ENCODE measurements at regions not wholly inside any gene's neighbourhood (a gene's known extent, or its start where the extent isn't known, plus 50 kb on each side); places are given as distances from the start of the nearest gene placed in this dataset.

- no peak overlapping the region for H3K4me3 ChIP-seq (ENCODE audit: low read depth, low read length)
- no peak overlapping the region for H3K9ac ChIP-seq (ENCODE audit: low read depth, low read length)
- H3K27ac ChIP-seq (ENCODE audit: low read depth, low read length), result no peak overlapping the region
- no peaks in the 10 kb centered on the region for H3K36me3 ChIP-seq (ENCODE audit: control insufficient read depth, insufficient read depth, low read length)
- H3K9me3 ChIP-seq (ENCODE audit: control insufficient read depth, insufficient read depth, low read length), result 0 out of 2 replicates have a peak, but pooled peaks cover 3% of the 10 kb centered on the region
- no peaks in the 10 kb centered on the region for H3K4me1 ChIP-seq (ENCODE audit: control insufficient read depth, insufficient read depth, low read length)
- no peaks in the 10 kb centered on the region for H3K27me3 ChIP-seq (ENCODE audit: control insufficient read depth, insufficient read depth, low read length)
These were observed 208.7 kb downstream of the KCNE4 start for GRCh38 chr2:223260681-223261080.

DNA sequence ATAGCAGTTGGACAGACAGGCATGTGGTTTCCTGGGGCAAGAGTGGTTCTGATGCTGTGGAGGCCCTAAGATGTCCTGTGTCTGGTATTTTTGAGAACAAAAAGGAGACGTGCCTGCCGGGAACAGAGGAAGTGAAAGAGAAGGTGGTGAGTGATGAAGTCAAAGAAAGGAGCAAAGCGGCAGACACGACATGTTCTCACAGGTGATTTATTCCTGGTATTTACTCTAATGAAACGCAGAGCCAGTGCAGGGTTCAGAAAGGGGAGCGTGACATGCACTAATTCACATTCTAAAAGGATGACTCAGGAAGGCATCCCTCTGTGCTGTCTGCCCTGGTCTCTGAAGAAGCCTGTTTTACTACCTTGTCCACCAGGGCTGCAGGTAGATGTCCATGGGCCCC is 211.0 kb downstream of the KCNE4 start:
- H3K27me3 ChIP-seq (ENCODE audit: control insufficient read depth, insufficient read depth, low read length), result no peaks in the 10 kb centered on the region
- H3K4me3 ChIP-seq (ENCODE audit: low read depth, low read length), result no peak overlapping the region
- no peak overlapping the region for H3K9ac ChIP-seq (ENCODE audit: low read depth, low read length)
- no peaks in the 10 kb centered on the region for H3K36me3 ChIP-seq (ENCODE audit: control insufficient read depth, insufficient read depth, low read length)
- no peaks in the 10 kb centered on the region for H3K4me1 ChIP-seq (ENCODE audit: control insufficient read depth, insufficient read depth, low read length)
- no peak overlapping the region for H3K27ac ChIP-seq (ENCODE audit: low read depth, low read length)
- H3K9me3 ChIP-seq (ENCODE audit: control insufficient read depth, insufficient read depth, low read length), result no peaks in the 10 kb centered on the region

- H3K27me3 ChIP-seq (ENCODE audit: control insufficient read depth, insufficient read depth, low read length), result no peaks in the 10 kb centered on the region
- no peak overlapping the region for H3K9ac ChIP-seq (ENCODE audit: low read depth, low read length)
- H3K27ac ChIP-seq (ENCODE audit: low read depth, low read length), result no peak overlapping the region
- H3K9me3 ChIP-seq (ENCODE audit: control insufficient read depth, insufficient read depth, low read length), result no peaks in the 10 kb centered on the region
- no peaks in the 10 kb centered on the region for H3K36me3 ChIP-seq (ENCODE audit: control insufficient read depth, insufficient read depth, low read length)
- no peaks in the 10 kb centered on the region for H3K4me1 ChIP-seq (ENCODE audit: control insufficient read depth, insufficient read depth, low read length)
- H3K4me3 ChIP-seq (ENCODE audit: low read depth, low read length), result no peak overlapping the region
These were observed 212.7 kb downstream of the KCNE4 start for GRCh38 chr2:223264541-223265193.

DNA sequence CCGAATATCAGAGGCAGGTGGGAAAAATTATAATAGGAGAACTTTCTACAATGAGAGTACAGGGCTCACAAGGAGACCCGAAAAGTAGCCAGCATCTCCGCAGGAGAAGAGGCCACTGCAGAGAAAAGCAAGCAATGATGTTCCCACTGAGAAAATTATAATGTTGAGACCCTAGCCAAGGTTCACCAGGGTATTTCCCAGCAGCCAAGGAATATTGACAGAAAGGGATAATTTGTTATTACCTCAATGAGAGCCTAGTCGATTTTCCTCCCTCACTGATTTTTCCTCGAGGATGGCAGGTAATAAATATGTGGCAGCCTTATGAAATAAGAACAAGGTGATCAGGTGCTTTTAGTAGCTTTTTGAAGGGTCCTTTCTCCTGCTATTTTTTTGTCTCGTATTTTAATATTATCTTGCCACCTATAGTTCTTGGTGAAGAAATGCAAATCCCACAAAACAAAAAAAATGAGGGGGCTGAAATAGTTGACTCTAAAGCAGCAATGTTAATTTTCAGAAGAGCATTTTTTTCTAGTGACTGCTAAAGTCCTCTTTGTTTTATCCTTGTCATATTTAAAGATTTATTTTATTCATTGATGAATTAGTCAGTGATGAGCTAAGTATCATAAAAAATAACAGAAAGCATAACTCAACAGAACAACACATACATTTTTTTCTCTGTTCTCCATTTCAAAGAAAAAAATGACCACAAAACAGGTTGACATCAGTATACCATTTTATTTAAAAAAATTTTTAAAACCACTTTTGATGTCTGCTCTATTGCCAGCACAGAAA is 215.4 kb downstream of the KCNE4 start:
- no peaks in the 10 kb centered on the region for H3K27me3 ChIP-seq (ENCODE audit: control insufficient read depth, insufficient read depth, low read length)
- no peak overlapping the region for H3K9ac ChIP-seq (ENCODE audit: low read depth, low read length)
- H3K36me3 ChIP-seq (ENCODE audit: control insufficient read depth, insufficient read depth, low read length), result no peaks in the 10 kb centered on the region
- no peaks in the 10 kb centered on the region for H3K4me1 ChIP-seq (ENCODE audit: control insufficient read depth, insufficient read depth, low read length)
- no peak overlapping the region for H3K4me3 ChIP-seq (ENCODE audit: low read depth, low read length)
- H3K9me3 ChIP-seq (ENCODE audit: control insufficient read depth, insufficient read depth, low read length), result no peaks in the 10 kb centered on the region
- no peak overlapping the region for H3K27ac ChIP-seq (ENCODE audit: low read depth, low read length)

GRCh38 chr2:223269386-223269785 is 217.4 kb downstream of the KCNE4 start:
- H3K27ac ChIP-seq (ENCODE audit: low read depth, low read length), result no peak overlapping the region
- H3K4me1 ChIP-seq (ENCODE audit: control insufficient read depth, insufficient read depth, low read length), result no peaks in the 10 kb centered on the region
- H3K36me3 ChIP-seq (ENCODE audit: control insufficient read depth, insufficient read depth, low read length), result no peaks in the 10 kb centered on the region
- H3K4me3 ChIP-seq (ENCODE audit: low read depth, low read length), result no peak overlapping the region
- H3K9ac ChIP-seq (ENCODE audit: low read depth, low read length), result no peak overlapping the region
- no peaks in the 10 kb centered on the region for H3K9me3 ChIP-seq (ENCODE audit: control insufficient read depth, insufficient read depth, low read length)
- H3K27me3 ChIP-seq (ENCODE audit: control insufficient read depth, insufficient read depth, low read length), result no peaks in the 10 kb centered on the region

DNA sequence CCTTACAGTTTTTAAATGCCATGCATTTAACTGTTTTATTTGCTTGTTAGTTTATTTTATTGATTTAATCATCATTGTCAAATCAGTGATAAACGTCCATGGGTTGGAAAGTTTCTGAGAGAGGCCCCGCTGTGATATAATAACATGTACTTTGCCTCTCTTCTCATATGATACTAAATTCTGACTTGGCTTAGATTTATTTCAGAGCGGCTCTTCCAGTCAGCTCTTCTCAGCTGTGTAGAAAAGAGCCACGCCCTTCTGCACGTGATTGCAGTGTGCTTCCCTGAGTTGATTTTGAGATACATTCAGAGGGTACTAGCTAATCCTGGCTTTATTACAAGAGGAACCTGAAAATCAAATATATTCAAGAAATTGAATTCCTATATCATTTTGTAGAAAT is 218.6 kb downstream of the KCNE4 start:
- Histone ChIP-seq H3K27me3 (ENCODE audit: control insufficient read depth, insufficient read depth, low read length) (no peaks in the 10 kb centered on the region), H3K27ac (ENCODE audit: low read depth, low read length) (no peak overlapping the region), H3K4me3 (ENCODE audit: low read depth, low read length) (no peak overlapping the region), H3K9me3 (ENCODE audit: control insufficient read depth, insufficient read depth, low read length) (no peaks in the 10 kb centered on the region), H3K4me1 (ENCODE audit: control insufficient read depth, insufficient read depth, low read length) (no peaks in the 10 kb centered on the region), H3K9ac (ENCODE audit: low read depth, low read length) (no peak overlapping the region), H3K36me3 (ENCODE audit: control insufficient read depth, insufficient read depth, low read length) (no peaks in the 10 kb centered on the region)

DNA sequence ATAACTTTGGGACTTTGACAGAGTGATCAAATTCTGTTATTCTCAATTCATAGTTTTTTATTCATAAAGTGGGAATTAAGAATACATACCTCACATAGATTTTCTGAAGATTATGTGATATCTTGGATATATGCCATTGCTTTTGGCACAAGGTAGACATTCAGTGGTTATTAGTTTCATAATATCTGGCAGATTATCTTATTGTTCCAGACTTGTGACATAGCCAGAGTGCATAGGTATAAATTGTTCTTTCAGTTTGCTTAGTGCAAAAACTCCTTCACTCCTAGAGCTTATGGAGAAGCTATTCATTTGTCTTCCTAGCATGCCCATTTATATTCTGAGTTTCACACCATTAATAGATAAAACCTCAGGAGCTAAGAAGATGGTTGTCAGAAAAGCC is 222.0 kb downstream of the KCNE4 start:
- Histone ChIP-seq H3K4me1 (ENCODE audit: control insufficient read depth, insufficient read depth, low read length) (no peaks in the 10 kb centered on the region), H3K9ac (ENCODE audit: low read depth, low read length) (no peak overlapping the region), H3K27me3 (ENCODE audit: control insufficient read depth, insufficient read depth, low read length) (no peaks in the 10 kb centered on the region), H3K27ac (ENCODE audit: low read depth, low read length) (no peak overlapping the region), H3K4me3 (ENCODE audit: low read depth, low read length) (no peak overlapping the region), H3K9me3 (ENCODE audit: control insufficient read depth, insufficient read depth, low read length) (no peaks in the 10 kb centered on the region), H3K36me3 (ENCODE audit: control insufficient read depth, insufficient read depth, low read length) (no peaks in the 10 kb centered on the region)

DNA sequence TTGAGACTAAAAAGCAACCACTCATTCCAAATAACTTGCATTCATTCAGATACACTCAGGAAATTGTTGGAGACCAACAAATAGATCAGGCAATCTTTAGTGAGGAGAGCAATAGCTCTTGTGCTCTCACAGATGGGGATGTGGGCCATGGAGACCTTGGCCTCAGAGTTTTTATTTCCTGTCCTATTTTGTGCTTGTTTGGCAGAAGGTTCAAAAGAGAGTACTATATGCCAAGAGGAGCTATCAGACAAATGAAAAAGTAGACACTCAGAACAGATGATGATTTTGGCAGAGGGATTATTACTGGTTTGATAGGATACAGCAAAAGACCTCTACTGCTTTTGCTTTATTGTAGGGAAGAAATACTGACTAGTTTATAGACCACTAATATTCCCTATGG is 230.2 kb downstream of the KCNE4 start:
- H3K27ac ChIP-seq (ENCODE audit: low read depth, low read length), result no peak overlapping the region
- no peak overlapping the region for H3K4me3 ChIP-seq (ENCODE audit: low read depth, low read length)
- no peaks in the 10 kb centered on the region; the same call in 1 of the 2 replicates for H3K9me3 ChIP-seq (ENCODE audit: control insufficient read depth, insufficient read depth, low read length)
- H3K4me1 ChIP-seq (ENCODE audit: control insufficient read depth, insufficient read depth, low read length), result no peaks in the 10 kb centered on the region
- H3K9ac ChIP-seq (ENCODE audit: low read depth, low read length), result no peak overlapping the region
- no peaks in the 10 kb centered on the region for H3K27me3 ChIP-seq (ENCODE audit: control insufficient read depth, insufficient read depth, low read length)
- H3K36me3 ChIP-seq (ENCODE audit: control insufficient read depth, insufficient read depth, low read length), result no peaks in the 10 kb centered on the region

GRCh38 chr2:223283329-223283728 is 231.3 kb downstream of the KCNE4 start:
- Histone ChIP-seq H3K27me3 (ENCODE audit: control insufficient read depth, insufficient read depth, low read length) (no peaks in the 10 kb centered on the region), H3K4me3 (ENCODE audit: low read depth, low read length) (no peak overlapping the region), H3K36me3 (ENCODE audit: control insufficient read depth, insufficient read depth, low read length) (no peaks in the 10 kb centered on the region), H3K9me3 (ENCODE audit: control insufficient read depth, insufficient read depth, low read length) (no peaks in the 10 kb centered on the region; the same call in 1 of the 2 replicates), H3K27ac (ENCODE audit: low read depth, low read length) (no peak overlapping the region), H3K4me1 (ENCODE audit: control insufficient read depth, insufficient read depth, low read length) (no peaks in the 10 kb centered on the region), H3K9ac (ENCODE audit: low read depth, low read length) (no peak overlapping the region)

DNA sequence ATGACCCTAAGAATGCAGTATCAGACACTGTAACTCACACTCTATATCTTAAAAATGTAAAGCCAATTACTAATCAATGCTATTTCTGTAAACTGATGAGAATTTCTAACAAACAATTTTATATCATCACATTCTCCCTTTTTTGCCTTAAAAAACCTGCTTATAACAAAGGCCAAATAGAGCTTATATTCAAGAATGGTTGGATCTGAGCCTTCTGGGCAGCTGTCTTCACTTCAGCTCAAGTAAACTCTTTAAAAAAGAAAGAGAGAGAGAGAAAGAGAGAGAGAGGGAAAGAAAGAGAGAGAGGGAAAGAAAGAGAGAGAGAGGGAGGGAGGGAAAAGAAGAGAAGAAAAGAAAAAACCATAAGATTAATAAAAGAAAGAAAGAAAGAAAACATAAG is 231.8 kb downstream of the KCNE4 start:
- Histone ChIP-seq H3K36me3 (ENCODE audit: control insufficient read depth, insufficient read depth, low read length) (no peaks in the 10 kb centered on the region), H3K27me3 (ENCODE audit: control insufficient read depth, insufficient read depth, low read length) (no peaks in the 10 kb centered on the region), H3K4me1 (ENCODE audit: control insufficient read depth, insufficient read depth, low read length) (no peaks in the 10 kb centered on the region), H3K9ac (ENCODE audit: low read depth, low read length) (no peak overlapping the region), H3K27ac (ENCODE audit: low read depth, low read length) (no peak overlapping the region), H3K9me3 (ENCODE audit: control insufficient read depth, insufficient read depth, low read length) (no peaks in the 10 kb centered on the region; the same call in 1 of the 2 replicates), H3K4me3 (ENCODE audit: low read depth, low read length) (no peak overlapping the region)
